ENCODE measurements at regions not wholly inside any gene's neighbourhood (a gene's known extent, or its start where the extent isn't known, plus 50 kb on each side); places are given as distances from the start of the nearest gene placed in this dataset.

- TF ChIP-seq POLR2A (IDR thresholded peaks at IDR 0.05; ENCODE audit: low read length) (no peak), GATA1 (IDR thresholded peaks at IDR 0.05; ENCODE audit: low read depth, low read length) (no peak)
These were observed 243.8 kb downstream of the ADGRD1 start for GRCh38 chr12:131197490-131197889.
